ENCODE measurements at regions not wholly inside any gene's neighbourhood (a gene's known extent, or its start where the extent isn't known, plus 50 kb on each side); places are given as distances from the start of the nearest gene placed in this dataset.
"Not testable (repeated sequence)": the region's sequence is repeated elsewhere in the genome, so short reads cannot be mapped to it uniquely, and the experiment has no call there.

DNA sequence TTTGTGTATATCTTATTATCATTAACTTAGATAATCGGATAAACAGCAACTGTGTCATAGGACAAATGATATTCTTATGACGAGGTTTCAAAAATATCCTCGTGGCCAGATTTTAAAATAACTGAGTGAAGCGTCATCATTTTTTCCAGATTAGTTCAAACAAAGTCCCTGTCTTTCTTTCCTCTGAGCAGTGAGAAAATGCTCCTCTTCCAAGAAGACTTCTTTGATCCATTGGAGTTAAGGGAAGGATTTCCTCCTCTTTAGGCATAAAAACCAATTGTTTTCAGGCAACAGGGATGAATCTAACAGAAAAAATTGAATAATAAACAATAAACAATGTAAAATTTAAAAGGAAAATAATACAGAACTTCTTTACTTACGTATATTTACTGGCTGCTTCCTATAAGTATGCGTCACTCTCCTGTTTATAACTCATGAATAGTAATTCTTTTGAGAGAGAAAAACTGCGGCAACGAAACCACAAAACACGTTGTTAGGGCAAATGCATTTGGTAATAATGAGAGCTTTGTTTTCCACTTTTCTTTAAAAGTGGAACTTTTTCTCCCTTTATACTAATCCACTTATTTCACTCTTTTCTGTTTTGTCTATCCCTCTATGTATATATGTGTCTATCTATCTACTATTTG, 419.4 kb upstream of the ONECUT1 start:
- DNase-seq = no peak

DNA sequence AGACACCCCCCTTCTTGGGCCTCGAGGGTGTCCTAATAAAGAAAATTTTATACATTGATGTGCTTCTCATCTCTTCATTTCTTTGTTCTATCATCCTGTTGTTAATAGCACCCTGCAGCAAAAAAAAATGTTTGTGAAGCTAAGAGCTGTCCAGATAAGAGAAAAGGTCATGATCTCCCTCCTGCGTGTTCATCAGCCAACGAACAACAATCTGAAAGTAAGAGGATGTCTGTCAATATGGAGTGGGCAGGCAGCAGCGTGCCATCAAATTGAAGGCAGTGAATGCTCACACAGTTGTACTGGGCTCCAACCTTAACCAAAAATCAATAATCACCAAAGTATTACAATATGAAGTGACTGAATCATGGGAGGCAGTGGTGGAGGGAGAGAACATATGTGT, 418.6 kb upstream of the ONECUT1 start:
- no peak for DNase-seq

- DNase-seq = no peak
Measured at GRCh38 chr15:53203454-53203853, 413.3 kb upstream of the ONECUT1 start.

DNA sequence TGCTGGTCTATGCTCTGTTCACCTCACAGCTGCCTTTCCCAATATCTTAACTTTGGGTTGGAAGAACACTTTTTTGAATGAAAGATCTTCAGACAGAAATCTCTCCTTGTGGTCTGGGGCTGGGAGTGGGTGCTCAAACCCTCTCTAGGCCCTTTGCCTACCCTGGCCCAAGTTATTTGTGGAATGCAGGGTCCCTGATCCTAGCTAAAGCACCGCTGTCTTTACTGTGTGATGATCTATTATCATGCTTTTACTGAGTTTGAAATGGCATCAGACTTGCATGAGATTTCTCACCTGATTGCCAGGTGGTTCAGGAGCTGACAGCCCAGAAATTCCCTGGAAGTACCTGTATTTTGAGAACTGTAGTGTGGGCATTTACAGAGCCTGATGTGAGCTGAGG, 412.7 kb upstream of the ONECUT1 start:
- no peak for DNase-seq

- peak in 12 of 14 donors; percentile 1 to 48 (median 18) for DNase-seq
Measured at GRCh38 chr15:53197426-53197839, 407.3 kb upstream of the ONECUT1 start.

DNA sequence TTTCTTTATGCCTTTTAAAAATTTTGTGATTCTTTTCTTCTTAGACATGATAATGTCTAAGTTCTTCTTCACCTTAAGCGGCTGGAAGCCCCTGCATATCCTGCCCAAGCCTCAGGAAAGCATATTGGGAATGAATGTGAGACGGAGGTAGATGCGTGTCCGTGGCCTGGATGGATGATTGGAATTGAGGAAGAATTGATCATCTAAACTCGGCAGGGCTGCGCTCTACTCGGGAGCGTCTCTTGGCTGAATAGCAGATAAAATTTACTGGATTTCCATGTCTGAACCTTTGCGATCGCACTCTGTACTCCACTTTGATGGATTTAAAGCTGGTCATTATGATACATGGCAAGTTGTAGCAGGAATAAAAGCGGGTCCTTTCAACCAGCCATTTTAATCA, 406.7 kb upstream of the ONECUT1 start:
- no peak for DNase-seq

GRCh38 chr15:53196242-53196641, 406.1 kb upstream of the ONECUT1 start:
- DNase-seq = no peak

DNA sequence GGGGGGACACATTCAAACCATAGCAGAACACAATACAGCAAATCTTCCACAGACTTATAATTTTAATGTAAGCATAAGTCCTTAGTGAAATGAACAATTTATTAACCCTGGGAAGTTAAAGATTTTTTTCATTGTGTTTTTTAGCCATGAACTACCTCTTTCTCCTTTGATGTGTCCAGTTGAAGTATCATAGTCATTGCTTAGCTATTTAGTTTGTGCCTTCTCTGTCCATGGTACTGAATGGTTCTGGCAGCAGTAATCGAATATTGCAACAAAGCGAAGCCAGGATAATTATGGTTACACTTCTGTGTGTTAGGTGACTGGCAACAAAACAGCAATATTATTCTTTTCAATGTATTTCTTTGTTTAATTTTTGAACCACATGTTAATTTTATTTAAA, 403.0 kb upstream of the ONECUT1 start:
- no peak for DNase-seq

GRCh38 chr15:53189860-53190259, 399.7 kb upstream of the ONECUT1 start:
- no peak for DNase-seq

DNA sequence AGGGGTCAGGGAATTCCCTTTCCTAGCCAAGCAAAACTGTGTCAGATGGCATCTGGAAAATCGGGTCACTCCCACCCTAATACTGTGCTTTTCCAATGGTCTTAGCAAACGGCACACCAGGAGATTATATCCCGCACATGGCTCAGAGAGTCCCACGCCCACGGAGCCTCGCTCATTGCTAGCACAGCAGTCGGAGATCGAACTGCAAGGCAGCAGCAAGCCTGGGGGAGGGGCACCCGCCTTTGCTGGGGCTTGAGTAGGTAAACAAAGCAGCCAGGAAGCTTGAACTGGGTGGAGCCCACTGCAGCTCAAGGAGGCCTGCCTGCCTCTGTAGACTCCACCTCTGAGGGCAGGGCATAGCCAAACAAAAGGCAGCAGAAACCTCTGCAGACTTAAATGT, 393.3 kb upstream of the ONECUT1 start:
- not testable (repeated sequence) for DNase-seq

DNA sequence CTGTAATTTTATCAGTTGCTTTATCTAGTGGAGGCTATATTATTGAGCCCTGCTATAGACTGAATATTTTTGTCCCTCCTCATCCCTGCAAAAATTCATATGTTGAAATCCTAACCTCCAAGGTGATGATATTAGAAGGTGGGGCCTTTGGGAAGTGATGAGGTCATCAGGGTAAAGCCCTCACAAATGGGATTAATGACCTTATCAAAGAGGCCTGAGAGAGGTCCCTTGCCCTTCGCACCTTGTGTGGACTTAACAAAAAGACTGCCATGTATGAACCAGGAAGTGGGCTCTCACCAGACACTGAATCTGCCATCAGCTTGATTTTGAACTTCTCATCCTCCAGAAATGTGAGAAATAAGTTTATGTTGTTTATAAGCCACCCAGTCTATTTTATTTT, 381.4 kb upstream of the ONECUT1 start:
- DNase-seq = no peak

DNA sequence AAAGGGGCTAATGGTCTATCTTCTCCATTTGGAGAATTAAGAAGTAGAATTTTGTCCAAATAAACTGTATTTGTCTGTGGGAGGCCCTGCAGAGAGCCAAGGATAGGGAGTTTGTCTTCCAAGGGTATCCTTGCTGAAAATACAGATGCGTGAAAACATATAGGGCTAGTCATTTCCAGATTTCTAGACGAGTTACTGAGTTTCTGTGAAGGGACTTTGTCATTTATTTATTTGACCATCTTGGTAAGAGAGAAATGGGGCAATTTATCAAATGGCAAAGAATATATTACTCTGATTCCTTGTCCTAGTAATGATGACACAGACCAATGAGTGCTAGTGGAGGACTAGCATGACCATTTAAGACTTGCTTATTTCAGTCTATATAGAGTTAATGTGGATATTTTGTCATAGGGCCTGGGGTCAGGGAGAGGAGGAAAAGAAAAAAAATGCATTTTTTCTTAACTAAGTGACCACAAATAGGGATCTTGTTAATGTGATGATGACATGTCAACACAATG, 376.6 kb upstream of the ONECUT1 start:
- no peak for DNase-seq

DNA sequence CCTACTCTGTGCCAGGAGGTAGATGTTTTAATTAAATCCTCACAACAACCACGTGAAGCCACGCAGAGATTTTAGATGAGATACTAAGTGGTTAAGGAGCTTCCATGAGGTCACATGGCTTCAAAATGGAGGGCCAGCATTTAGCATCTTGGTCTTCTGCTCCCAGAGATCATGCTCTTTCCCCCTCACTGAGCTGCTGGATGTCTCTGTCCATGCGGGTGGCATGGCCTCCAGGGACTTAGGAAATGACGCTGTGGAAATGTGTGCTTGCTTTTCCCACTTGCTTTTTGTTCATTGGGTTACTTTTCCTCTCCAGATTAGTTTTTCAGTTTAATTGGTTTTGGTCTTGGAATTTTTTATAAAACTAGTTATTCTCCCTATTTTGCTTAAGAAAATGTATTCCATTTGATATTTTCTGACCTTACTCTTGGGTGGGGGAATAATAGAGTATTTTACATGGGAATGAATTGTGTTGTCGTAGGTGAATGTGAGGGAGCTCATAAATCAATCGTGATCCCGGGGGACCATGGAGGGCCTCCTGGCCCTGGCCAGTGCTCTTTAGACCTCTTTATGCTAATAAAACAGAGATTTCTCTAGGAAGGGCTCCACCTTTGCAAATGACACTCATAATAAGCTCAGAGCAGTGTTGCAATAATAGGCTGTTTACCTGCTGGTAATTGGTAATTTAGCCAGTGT, 376.0 kb upstream of the ONECUT1 start:
- DNase-seq = no peak

- no peak for DNase-seq
Measured at GRCh38 chr15:53160092-53160704, 370.1 kb upstream of the ONECUT1 start.

GRCh38 chr15:53159458-53159857, 369.3 kb upstream of the ONECUT1 start:
- no peak for DNase-seq

DNA sequence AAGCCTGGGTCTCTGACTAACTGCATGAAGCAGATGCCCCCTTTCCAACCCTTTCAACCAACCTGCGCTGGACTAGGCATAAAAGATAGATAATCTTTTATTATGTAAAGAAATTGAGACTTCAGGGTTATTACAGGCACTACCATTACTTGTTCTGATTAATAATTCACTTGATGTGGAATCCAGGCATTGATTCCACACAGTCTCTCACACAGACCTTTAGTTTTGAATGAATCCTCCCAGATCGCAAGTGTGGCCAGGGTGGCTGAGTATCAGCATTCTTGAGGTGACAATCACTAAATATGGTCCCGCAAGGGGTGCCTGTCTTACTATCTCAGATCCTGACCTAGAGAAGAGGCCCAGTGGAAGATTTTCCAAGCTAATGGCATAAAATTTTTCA, 368.9 kb upstream of the ONECUT1 start:
- DNase-seq = no peak

DNA sequence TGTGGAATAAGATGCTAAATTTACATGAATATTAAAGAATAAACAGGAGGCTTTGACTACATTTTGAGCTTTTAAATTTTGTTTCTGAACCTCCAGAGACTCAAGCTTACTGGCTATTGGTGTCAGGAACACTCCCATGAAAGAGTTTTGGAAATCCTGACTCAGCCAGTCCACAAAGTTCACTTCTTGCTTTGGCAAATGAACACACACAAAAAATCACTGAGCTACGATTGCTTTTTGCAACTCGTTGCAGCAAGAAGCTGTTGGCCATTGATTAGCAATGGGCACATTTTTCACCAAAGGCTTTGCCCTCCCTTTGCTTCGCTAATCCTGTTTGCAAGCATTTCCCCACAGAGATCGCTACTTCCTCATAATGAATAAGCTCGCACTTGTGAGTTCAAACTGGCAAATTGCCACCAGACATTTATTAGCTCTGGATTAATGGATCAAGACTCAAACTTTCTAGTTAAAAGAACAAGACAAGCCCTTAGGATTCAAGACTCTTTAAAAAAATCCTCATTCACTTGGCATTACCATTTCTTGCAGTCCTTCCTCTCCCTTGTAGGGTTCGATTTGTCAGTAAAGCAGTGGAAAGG, 343.2 kb upstream of the ONECUT1 start:
- no peak for DNase-seq

- no peak for DNase-seq
Measured at GRCh38 chr15:53130943-53131342, 340.8 kb upstream of the ONECUT1 start.

- no peak for DNase-seq
Measured at GRCh38 chr15:53129121-53129904, 339.2 kb upstream of the ONECUT1 start.

DNA sequence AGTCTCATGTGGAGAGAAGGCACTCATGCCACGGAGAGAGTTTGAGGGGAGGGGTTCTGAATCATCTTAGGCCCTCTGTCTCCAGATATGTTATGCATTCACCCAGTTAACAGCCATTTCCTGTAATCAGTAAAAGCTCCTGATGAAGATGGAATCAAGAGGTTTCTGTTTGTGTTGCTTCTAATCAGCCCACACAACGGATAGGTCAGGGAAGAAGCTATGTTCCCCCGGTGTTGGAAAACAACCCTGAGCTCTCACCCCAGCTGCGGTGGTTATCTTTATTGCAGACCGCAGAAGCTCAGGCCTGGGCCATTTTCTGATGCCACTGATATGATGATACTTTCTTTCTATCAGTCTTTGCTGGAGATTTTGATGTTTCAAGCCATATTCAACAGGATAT, 338.5 kb upstream of the ONECUT1 start:
- DNase-seq = no peak

- DNase-seq = no peak
Measured at GRCh38 chr15:53126144-53126543, 336.0 kb upstream of the ONECUT1 start.

- DNase-seq = no peak
Measured at GRCh38 chr15:53122818-53123217, 332.7 kb upstream of the ONECUT1 start.

DNA sequence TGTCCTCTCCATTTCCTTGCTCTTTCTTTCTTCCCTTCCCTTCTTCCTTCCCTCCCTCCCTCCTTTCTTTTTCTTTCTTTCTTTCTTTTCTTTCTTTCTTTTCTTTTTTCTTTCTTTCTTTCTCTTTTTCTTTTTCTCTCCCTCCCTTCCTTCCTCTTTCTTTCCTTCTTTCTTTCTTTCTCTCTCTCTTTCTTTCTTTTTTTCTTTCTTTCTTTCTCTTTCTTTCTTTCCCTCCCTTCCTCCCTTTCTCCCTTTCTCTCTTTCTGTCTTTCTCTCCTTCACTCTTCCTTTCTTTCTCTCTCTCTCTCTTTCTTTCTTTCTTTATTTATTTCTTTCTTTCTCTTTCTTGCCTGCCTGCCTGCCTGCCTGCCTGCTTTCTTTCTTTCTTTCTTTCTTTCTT, 326.8 kb upstream of the ONECUT1 start:
- not testable (repeated sequence) for DNase-seq

All from C1 segment of cervical spinal cord (tissue), 14 donors.